Neural cell (in vitro differentiated cells): ENCODE measurements at regions not wholly inside any gene's neighbourhood (a gene's known extent, or its start where the extent isn't known, plus 50 kb on each side); places are given as distances from the start of the nearest gene placed in this dataset.
A peak's percentile ranks its signal among the peaks of the same experiment; 100 is the strongest.
"Not testable (repeated sequence)": the region's sequence is repeated elsewhere in the genome, so short reads cannot be mapped to it uniquely, and the experiment has no call there.

Source experiments
- H2AFZ ChIP-seq: fragments of 200-600, 300-800 bp; sonication (generic), shearing (Covaris generic); 2 replicates; pipeline ENCODE4 v1.6.0; 2014; ENCODE audit warnings: low read depth, mild to moderate bottlenecking, antibody characterized with exemption, low read length, moderate library complexity
- H3F3A ChIP-seq: fragments of 200-600 bp; shearing (Covaris generic); 2 replicates; pipeline ENCODE4 v1.6.1; 2016; ENCODE audit warnings: mild to moderate bottlenecking, moderate library complexity, mixed read lengths, antibody characterized with exemption, low read length; ENCODE audit not compliant: insufficient read depth, poor library complexity, severe bottlenecking
- H3K27ac ChIP-seq: fragments of 200-600, 300-800 bp; sonication (generic), shearing (Covaris generic); 2 replicates; pipeline ENCODE4 v1.5.1; 2014; ENCODE audit warnings: mild to moderate bottlenecking, low read length, moderate library complexity
- H3K27me3 ChIP-seq: fragments of 300-800, 200-600 bp; sonication (generic), shearing (Covaris generic); 2 replicates; pipeline ENCODE4 v1.6.0; 2014; ENCODE audit warnings: mild to moderate bottlenecking, low read depth, low read length, moderate library complexity; ENCODE audit not compliant: insufficient read depth
- H3K36me3 ChIP-seq: fragments of 300-800, 200-600 bp; sonication (generic), shearing (Covaris generic); 2 replicates; pipeline ENCODE4 v1.5.1; 2014; ENCODE audit warnings: mild to moderate bottlenecking, antibody characterized with exemption, low read length, moderate library complexity; ENCODE audit not compliant: insufficient read depth
- H3K4me2 ChIP-seq: fragments of 300-800, 200-600 bp; sonication (generic), shearing (Covaris generic); 2 replicates; pipeline ENCODE4 v1.6.0; 2014; ENCODE audit warnings: mild to moderate bottlenecking, low read length
- H3K4me3 ChIP-seq: fragments of 300-800, 200-600 bp; sonication (generic), shearing (Covaris generic); 2 replicates; pipeline ENCODE4 v1.5.1; 2014; ENCODE audit warnings: mild to moderate bottlenecking, low read length, moderate library complexity
- H3K79me2 ChIP-seq: fragments of 200-600 bp; shearing (Covaris generic); replicated peaks from 2 replicates; pipeline ENCODE4 v1.6.0; 2014; ENCODE audit warnings: mild to moderate bottlenecking, low read length, moderate library complexity; ENCODE audit not compliant: insufficient read depth
- H3K9ac ChIP-seq: fragments of 300-800, 200-600 bp; sonication (generic), shearing (Covaris generic); 2 replicates; pipeline ENCODE4 v1.6.1; 2016; ENCODE audit warnings: mild to moderate bottlenecking, low read length, mixed read lengths
- H3K9me2 ChIP-seq: fragments of 200-600 bp; shearing (Covaris generic); 2 replicates; pipeline ENCODE4 v1.6.1; 2016; ENCODE audit warnings: mild to moderate bottlenecking, low read length, mixed read lengths; ENCODE audit not compliant: insufficient read depth
- H3K9me3 ChIP-seq: fragments of 200-600, 300-800 bp; sonication (generic), shearing (Covaris generic); 2 replicates; pipeline ENCODE4 v1.6.1; 2016; ENCODE audit warnings: mild to moderate bottlenecking, mixed run types, low read length, moderate library complexity, mixed read lengths
- H4K20me1 ChIP-seq: fragments of 200-600 bp; shearing (Covaris generic); 2 replicates; pipeline ENCODE4 v1.6.1; 2016; ENCODE audit warnings: mild to moderate bottlenecking, mixed run types; ENCODE audit not compliant: insufficient read depth
- EP300 ChIP-seq: fragments of 450-650 bp; conservative IDR thresholded peaks from 2 replicates; pipeline ENCODE4 v1.6.1; 2014; ENCODE audit warnings: antibody characterized with exemption, mild to moderate bottlenecking, moderate library complexity; ENCODE audit not compliant: poor library complexity, severe bottlenecking
- EZH2 ChIP-seq: fragments of 200-600, 300-800 bp; shearing (Covaris generic), sonication (generic); IDR thresholded peaks from 2 replicates; pipeline ENCODE4 v1.6.1; 2014; ENCODE audit warnings: antibody characterized with exemption, low read length, borderline replicate concordance, mild to moderate bottlenecking; ENCODE audit not compliant: insufficient read depth, poor library complexity, severe bottlenecking
- MXI1 ChIP-seq: fragments of 450-650 bp; conservative IDR thresholded peaks from 2 replicates; pipeline ENCODE4 v1.6.1; 2014; ENCODE audit warnings: antibody characterized with exemption, mild to moderate bottlenecking; ENCODE audit not compliant: poor library complexity, severe bottlenecking
- POLR2AphosphoS5 ChIP-seq: IDR thresholded peaks from 2 replicates; pipeline ENCODE4 v1.6.1; 2012
- RAD21 ChIP-seq: fragments of 450-650 bp; conservative IDR thresholded peaks from 2 replicates; pipeline ENCODE4 v1.6.1; 2014; ENCODE audit warnings: antibody characterized with exemption, mild to moderate bottlenecking, moderate library complexity
- SMC3 ChIP-seq: fragments of 450-650 bp; conservative IDR thresholded peaks from 2 replicates; pipeline ENCODE4 v1.6.1; 2014; ENCODE audit warnings: antibody characterized with exemption, mild to moderate bottlenecking, moderate library complexity; ENCODE audit not compliant: poor library complexity
- TAF1 ChIP-seq: IDR thresholded peaks from 2 replicates; pipeline ENCODE4 v1.6.1; 2012; ENCODE audit warnings: low read depth
- TF ChIP-seq, protein P1 (sequence below): fragments of 450-650 bp; IDR thresholded peaks from 2 replicates; pipeline ENCODE4 v1.5.1; 2014; ENCODE audit warnings: antibody characterized with exemption, mild to moderate bottlenecking, moderate library complexity; ENCODE audit not compliant: poor library complexity, severe bottlenecking
- TF ChIP-seq, protein P2 (sequence below): IDR thresholded peaks from 2 replicates; pipeline ENCODE4 v1.6.1; 2012; ENCODE audit warnings: borderline replicate concordance

DNA sequence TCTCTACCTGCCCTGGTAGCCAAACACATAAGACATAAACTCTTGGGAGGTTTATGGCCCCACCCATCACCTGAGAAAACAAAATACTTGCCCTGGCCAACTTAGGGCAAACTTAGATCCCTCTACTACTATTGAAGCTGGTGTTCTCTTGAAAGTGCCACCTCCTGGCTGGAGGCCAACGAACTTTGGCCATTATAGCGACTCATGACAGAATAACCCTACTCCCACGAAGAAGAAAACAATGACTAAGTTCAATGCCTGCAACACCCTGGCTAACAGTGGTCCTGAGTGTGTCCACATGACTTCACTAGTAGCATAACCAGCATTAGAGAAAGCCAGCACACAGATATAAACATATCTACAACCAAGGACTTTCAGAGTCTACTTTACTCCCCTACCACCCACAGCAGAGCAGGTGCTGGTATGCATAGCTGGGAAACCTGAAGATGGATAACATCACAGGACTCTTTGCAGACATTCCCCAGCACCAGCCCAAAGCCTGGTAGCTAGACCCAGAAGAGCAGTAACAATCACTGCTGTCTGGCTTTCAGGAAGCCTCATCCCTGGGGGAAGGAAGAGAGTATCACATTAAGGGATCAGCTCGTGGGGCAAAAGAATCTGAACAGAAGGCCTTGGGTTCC is 81.0 kb downstream of the SLC30A10 start:
- H3K27ac ChIP-seq, result no peak overlapping the region
- H3K4me3 ChIP-seq, result no peak overlapping the region
- H4K20me1 ChIP-seq, result no peaks in the 10 kb centered on the region
- no peaks in the 10 kb centered on the region for H3K9me2 ChIP-seq
- no peaks in the 10 kb centered on the region for H3K9me3 ChIP-seq
- H3F3A ChIP-seq, result no peaks in the 10 kb centered on the region
- H3K79me2 ChIP-seq, result no peaks in the 10 kb centered on the region
- H3K9ac ChIP-seq, result no peak overlapping the region
- H3K4me2 ChIP-seq, result no peak overlapping the region
- H2AFZ ChIP-seq, result no peak overlapping the region
- TF ChIP-seq TAF1 (no peak), MXI1 (no peak), POLR2AphosphoS5 (no peak), RAD21 (no peak), EZH2 (no peak), EP300 (no peak), SMC3 (no peak)
- TF ChIP-seq, protein P1, sequence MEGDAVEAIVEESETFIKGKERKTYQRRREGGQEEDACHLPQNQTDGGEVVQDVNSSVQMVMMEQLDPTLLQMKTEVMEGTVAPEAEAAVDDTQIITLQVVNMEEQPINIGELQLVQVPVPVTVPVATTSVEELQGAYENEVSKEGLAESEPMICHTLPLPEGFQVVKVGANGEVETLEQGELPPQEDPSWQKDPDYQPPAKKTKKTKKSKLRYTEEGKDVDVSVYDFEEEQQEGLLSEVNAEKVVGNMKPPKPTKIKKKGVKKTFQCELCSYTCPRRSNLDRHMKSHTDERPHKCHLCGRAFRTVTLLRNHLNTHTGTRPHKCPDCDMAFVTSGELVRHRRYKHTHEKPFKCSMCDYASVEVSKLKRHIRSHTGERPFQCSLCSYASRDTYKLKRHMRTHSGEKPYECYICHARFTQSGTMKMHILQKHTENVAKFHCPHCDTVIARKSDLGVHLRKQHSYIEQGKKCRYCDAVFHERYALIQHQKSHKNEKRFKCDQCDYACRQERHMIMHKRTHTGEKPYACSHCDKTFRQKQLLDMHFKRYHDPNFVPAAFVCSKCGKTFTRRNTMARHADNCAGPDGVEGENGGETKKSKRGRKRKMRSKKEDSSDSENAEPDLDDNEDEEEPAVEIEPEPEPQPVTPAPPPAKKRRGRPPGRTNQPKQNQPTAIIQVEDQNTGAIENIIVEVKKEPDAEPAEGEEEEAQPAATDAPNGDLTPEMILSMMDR, result no peak
- TF ChIP-seq, protein P2, sequence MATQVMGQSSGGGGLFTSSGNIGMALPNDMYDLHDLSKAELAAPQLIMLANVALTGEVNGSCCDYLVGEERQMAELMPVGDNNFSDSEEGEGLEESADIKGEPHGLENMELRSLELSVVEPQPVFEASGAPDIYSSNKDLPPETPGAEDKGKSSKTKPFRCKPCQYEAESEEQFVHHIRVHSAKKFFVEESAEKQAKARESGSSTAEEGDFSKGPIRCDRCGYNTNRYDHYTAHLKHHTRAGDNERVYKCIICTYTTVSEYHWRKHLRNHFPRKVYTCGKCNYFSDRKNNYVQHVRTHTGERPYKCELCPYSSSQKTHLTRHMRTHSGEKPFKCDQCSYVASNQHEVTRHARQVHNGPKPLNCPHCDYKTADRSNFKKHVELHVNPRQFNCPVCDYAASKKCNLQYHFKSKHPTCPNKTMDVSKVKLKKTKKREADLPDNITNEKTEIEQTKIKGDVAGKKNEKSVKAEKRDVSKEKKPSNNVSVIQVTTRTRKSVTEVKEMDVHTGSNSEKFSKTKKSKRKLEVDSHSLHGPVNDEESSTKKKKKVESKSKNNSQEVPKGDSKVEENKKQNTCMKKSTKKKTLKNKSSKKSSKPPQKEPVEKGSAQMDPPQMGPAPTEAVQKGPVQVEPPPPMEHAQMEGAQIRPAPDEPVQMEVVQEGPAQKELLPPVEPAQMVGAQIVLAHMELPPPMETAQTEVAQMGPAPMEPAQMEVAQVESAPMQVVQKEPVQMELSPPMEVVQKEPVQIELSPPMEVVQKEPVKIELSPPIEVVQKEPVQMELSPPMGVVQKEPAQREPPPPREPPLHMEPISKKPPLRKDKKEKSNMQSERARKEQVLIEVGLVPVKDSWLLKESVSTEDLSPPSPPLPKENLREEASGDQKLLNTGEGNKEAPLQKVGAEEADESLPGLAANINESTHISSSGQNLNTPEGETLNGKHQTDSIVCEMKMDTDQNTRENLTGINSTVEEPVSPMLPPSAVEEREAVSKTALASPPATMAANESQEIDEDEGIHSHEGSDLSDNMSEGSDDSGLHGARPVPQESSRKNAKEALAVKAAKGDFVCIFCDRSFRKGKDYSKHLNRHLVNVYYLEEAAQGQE, result no peak
- no peaks in the 10 kb centered on the region for H3K27me3 ChIP-seq
- H3K36me3 ChIP-seq, result no peaks in the 10 kb centered on the region

DNA sequence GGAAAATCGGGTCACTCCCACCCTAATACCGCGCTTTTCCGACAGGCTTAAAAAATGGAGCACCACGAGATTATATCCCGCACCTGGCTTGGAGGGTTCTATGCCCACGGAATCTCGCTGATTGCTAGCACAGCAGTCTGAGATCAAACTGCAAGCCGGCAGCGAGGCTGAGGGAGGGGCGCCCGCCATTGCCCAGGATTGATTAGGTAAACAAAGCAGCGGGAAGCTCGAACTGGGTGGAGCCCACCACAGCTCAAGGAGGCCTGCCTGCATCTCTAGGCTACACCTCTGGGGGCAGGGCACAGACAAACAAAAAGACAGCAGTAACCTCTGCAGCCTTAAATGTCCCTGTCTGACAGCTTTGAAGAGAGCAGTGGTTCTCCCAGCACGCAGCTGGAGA is 88.8 kb downstream of the SLC30A10 start:
- H3K36me3 ChIP-seq, H3K79me2 ChIP-seq, H3K4me2 ChIP-seq, H3K9me3 ChIP-seq, H3K9me2 ChIP-seq, H3F3A ChIP-seq, H4K20me1 ChIP-seq, H3K27ac ChIP-seq, H2AFZ ChIP-seq, H3K4me3 ChIP-seq, H3K9ac ChIP-seq, H3K27me3 ChIP-seq: not testable (repeated sequence)

DNA sequence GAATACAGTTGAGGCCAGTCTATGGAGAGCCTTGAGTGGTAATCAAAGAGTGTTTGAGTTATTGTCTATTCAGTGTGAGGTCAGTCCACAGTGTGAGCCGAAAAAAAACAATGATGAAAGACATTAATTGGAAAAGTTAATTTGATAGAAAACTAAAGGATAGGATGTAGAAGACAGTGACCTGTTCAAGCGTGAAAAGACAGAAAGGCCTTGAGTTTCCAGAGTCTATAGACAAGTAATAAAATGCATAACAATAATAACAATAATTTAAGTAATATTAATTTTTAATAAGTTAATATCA is 90.4 kb downstream of the SLC30A10 start:
- no peaks in the 10 kb centered on the region for H3K79me2 ChIP-seq
- H2AFZ ChIP-seq, result no peak overlapping the region
- no peak overlapping the region for H3K9ac ChIP-seq
- no peak overlapping the region for H3K27ac ChIP-seq
- no peak overlapping the region for H3K4me3 ChIP-seq
- no peak for TF ChIP-seq TAF1
- TF ChIP-seq, protein P1, result peak; percentile 28
- H3K9me2 ChIP-seq, result no peaks in the 10 kb centered on the region
- no peaks in the 10 kb centered on the region for H3K36me3 ChIP-seq
- H3K4me2 ChIP-seq, result no peak overlapping the region
- H4K20me1 ChIP-seq, result no peaks in the 10 kb centered on the region
- H3F3A ChIP-seq, result no peaks in the 10 kb centered on the region
- H3K9me3 ChIP-seq, result no peaks in the 10 kb centered on the region
- H3K27me3 ChIP-seq, result no peaks in the 10 kb centered on the region
